HG03354 (cell line): ENCODE measurements at regions not wholly inside any gene's neighbourhood (a gene's known extent, or its start where the extent isn't known, plus 50 kb on each side); places are given as distances from the start of the nearest gene placed in this dataset.
"Not testable (repeated sequence)": the region's sequence is repeated elsewhere in the genome, so short reads cannot be mapped to it uniquely, and the experiment has no call there.

ENCODE experiments used
- ATAC-seq: cut with Tn5 transposase; IDR thresholded peaks from one replicate; pipeline ENCODE4 v1.9.1; 2021; ENCODE audit warnings: mild to moderate bottlenecking; ENCODE audit not compliant: unreplicated experiment, poor library complexity, severe bottlenecking

- no peak for ATAC-seq
Observed at GRCh38 chr5:138702166-138703077, 50.8 kb upstream of the CTNNA1 start.

GRCh38 chr5:138701678-138702077 lies 51.5 kb upstream of the CTNNA1 start:
- no peak for ATAC-seq

GRCh38 chr5:138700581-138701362 lies 52.5 kb upstream of the CTNNA1 start:
- no peak for ATAC-seq

GRCh38 chr5:138699482-138699881 lies 53.7 kb upstream of the CTNNA1 start:
- no peak for ATAC-seq

- no peak for ATAC-seq
Observed at GRCh38 chr5:138698713-138699112, 54.5 kb upstream of the CTNNA1 start.

GRCh38 chr5:138697720-138698360 lies 55.4 kb upstream of the CTNNA1 start:
- ATAC-seq, result no peak

- no peak for ATAC-seq
Observed at GRCh38 chr5:138696501-138696900, 56.7 kb upstream of the CTNNA1 start.

GRCh38 chr5:138695781-138696180 lies 57.4 kb upstream of the CTNNA1 start:
- no peak for ATAC-seq

- ATAC-seq, result no peak
Observed at GRCh38 chr5:138694146-138694545, 59.1 kb upstream of the CTNNA1 start.

GRCh38 chr5:138692370-138692769 lies 60.9 kb upstream of the CTNNA1 start:
- ATAC-seq, result no peak

GRCh38 chr5:138686668-138687067 lies 66.6 kb upstream of the CTNNA1 start:
- ATAC-seq, result no peak

- ATAC-seq, result no peak
Observed at GRCh38 chr5:138685193-138685745, 68.0 kb upstream of the CTNNA1 start.

- ATAC-seq, result not testable (repeated sequence)
Observed at GRCh38 chr5:138682462-138682861, 70.8 kb upstream of the CTNNA1 start.

GRCh38 chr5:138678826-138679225 lies 74.4 kb upstream of the CTNNA1 start:
- ATAC-seq, result not testable (repeated sequence)

GRCh38 chr5:138677782-138678181 lies 75.4 kb upstream of the CTNNA1 start:
- no peak for ATAC-seq

GRCh38 chr5:138676556-138677193 lies 76.5 kb upstream of the CTNNA1 start:
- no peak for ATAC-seq

GRCh38 chr5:138676002-138676401 lies 77.2 kb upstream of the CTNNA1 start:
- no peak for ATAC-seq

GRCh38 chr5:138668451-138669380 lies 84.5 kb upstream of the CTNNA1 start:
- ATAC-seq, result no peak
